ENCODE measurements at regions not wholly inside any gene's neighbourhood (a gene's known extent, or its start where the extent isn't known, plus 50 kb on each side); places are given as distances from the start of the nearest gene placed in this dataset.
A peak's percentile ranks its signal among the peaks of the same experiment; 100 is the strongest.

DNA sequence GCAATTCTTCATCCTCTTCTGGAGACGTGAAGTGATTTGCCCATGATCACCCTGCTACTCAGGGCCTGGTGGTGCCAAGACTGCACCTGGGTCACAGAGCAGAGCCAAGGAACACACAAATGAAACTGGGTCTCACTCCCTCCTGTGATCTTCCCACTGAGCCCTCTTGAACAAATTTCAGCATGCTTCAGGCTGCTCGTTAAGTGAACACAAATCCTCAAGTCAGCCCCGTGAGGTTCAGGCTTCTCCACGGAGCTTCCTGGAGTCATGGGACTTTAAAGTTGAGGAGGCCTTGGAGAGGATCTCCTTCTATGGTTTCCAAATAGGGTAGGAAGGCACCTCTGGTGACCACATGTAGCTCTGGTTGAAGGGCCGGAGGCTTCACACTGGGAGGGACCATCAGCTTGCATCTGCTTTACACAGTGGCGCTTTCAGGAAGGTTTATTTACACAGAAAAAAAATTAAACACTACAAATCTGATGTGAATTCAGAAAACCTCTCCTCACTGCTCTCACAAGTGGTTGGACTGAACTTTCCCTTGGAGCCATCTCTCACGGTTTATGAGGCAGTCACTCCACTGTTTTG, 255.4 kb downstream of the LOXHD1 start:
- in situ Hi-C loops (cut with MboI), result no loop called here
- H3K36me3 ChIP-seq (ENCODE audit: low read depth), result no peaks in the 10 kb centered on the region
- WGBS, 2 experiments (ENCODE audit: low coverage in 1 of 2, low lambda C conversion rate in 2 of 2, missing lambda C conversion rate in 2 of 2), result 59 to 70% methylated on average over 7 of the region's 7 CpGs
- no peak overlapping the region for H3K4me2 ChIP-seq (ENCODE audit: unreplicated experiment)
- no peaks in the 10 kb centered on the region for H3K9me3 ChIP-seq (ENCODE audit: low read depth)
- no peaks in the 10 kb centered on the region; the same call in 1 of the 2 replicates for H3K27me3 ChIP-seq (replicated peaks; ENCODE audit: insufficient read depth)
- DNase-seq, result no peak
- H3F3A ChIP-seq (ENCODE audit: insufficient read depth), result no peaks in the 10 kb centered on the region
- no peak overlapping the region for H3K27ac ChIP-seq
- no peaks in the 10 kb centered on the region for H3K4me1 ChIP-seq (ENCODE audit: insufficient read depth)
- TF ChIP-seq EZH2phosphoT487 (IDR thresholded peaks at IDR 0.05; ENCODE audit: insufficient read depth, low read depth) (no peak), EZH2 (IDR thresholded peaks at IDR 0.05; ENCODE audit: insufficient read depth, poor library complexity, severe bottlenecking) (no peak)
- H3K4me3 ChIP-seq, result no peak overlapping the region
- H3K9me2 ChIP-seq (ENCODE audit: insufficient read depth), result no peaks in the 10 kb centered on the region
- H3K79me2 ChIP-seq (ENCODE audit: insufficient read depth), result no peaks in the 10 kb centered on the region
- no peak overlapping the region for H3K9ac ChIP-seq
- H4K20me1 ChIP-seq (ENCODE audit: insufficient read depth), result no peaks in the 10 kb centered on the region
- H2AFZ ChIP-seq, result no peak overlapping the region

- no peak overlapping the region for H3K9ac ChIP-seq
- H2AFZ ChIP-seq, result no peak overlapping the region
- H3K79me2 ChIP-seq (ENCODE audit: insufficient read depth), result no peaks in the 10 kb centered on the region
- peak; percentile 45 for DNase-seq
- no peaks in the 10 kb centered on the region for H3F3A ChIP-seq (ENCODE audit: insufficient read depth)
- no peaks in the 10 kb centered on the region for H3K9me2 ChIP-seq (ENCODE audit: insufficient read depth)
- H3K36me3 ChIP-seq (ENCODE audit: low read depth), result no peaks in the 10 kb centered on the region
- H3K4me2 ChIP-seq (ENCODE audit: unreplicated experiment), result no peak overlapping the region
- H3K27ac ChIP-seq, result no peak overlapping the region
- no peaks in the 10 kb centered on the region for H3K9me3 ChIP-seq (ENCODE audit: low read depth)
- in situ Hi-C loops (cut with MboI), result no loop called here
- H3K27me3 ChIP-seq (replicated peaks; ENCODE audit: insufficient read depth), result peaks cover 6% of the 10 kb centered on the region; the same call in 1 of the 2 replicates
- H3K4me1 ChIP-seq (ENCODE audit: insufficient read depth), result no peaks in the 10 kb centered on the region
- WGBS, 2 experiments (ENCODE audit: low coverage in 1 of 2, low lambda C conversion rate in 2 of 2, missing lambda C conversion rate in 2 of 2), result 28 to 36% methylated on average over 4 of the region's 4 CpGs
- H4K20me1 ChIP-seq (ENCODE audit: insufficient read depth), result no peaks in the 10 kb centered on the region
- TF ChIP-seq EZH2phosphoT487 (IDR thresholded peaks at IDR 0.05; ENCODE audit: insufficient read depth, low read depth), result no peak
- TF ChIP-seq EZH2 (IDR thresholded peaks at IDR 0.05; ENCODE audit: insufficient read depth, poor library complexity, severe bottlenecking), result no peak
- no peak overlapping the region for H3K4me3 ChIP-seq
These were observed 254.6 kb downstream of the LOXHD1 start for GRCh38 chr18:46402396-46402795.

DNA sequence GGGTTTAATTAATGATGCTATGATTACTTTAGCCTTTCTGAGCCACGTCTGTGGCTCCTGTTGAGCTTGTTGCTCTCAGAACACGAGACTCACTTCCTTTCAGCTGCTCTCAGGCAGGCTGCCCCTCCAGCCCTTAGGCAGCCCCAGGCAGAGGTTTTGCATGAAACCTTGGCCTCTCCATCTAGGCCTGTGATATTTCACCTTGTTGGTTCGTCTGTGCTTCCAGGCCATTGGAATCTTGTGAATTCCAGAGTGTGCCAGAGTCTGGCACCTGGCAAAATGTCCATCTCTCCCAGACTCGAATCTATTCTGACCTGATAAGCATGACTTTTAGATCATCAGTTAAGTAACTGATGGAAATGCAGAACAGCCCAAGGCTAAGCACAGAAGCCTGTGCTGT, 254.1 kb downstream of the LOXHD1 start:
- TF ChIP-seq EZH2phosphoT487 (IDR thresholded peaks at IDR 0.05; ENCODE audit: insufficient read depth, low read depth), result no peak
- no peak for TF ChIP-seq EZH2 (IDR thresholded peaks at IDR 0.05; ENCODE audit: insufficient read depth, poor library complexity, severe bottlenecking)
- Histone ChIP-seq H3K79me2 (ENCODE audit: insufficient read depth) (no peaks in the 10 kb centered on the region), H3K9ac (no peak overlapping the region), H4K20me1 (ENCODE audit: insufficient read depth) (no peaks in the 10 kb centered on the region), H3K4me3 (no peak overlapping the region), H3K27me3 (replicated peaks; ENCODE audit: insufficient read depth) (peaks cover 6% of the 10 kb centered on the region; the same call in 1 of the 2 replicates), H3K4me1 (ENCODE audit: insufficient read depth) (no peaks in the 10 kb centered on the region), H3K27ac (no peak overlapping the region), H3K9me3 (ENCODE audit: low read depth) (no peaks in the 10 kb centered on the region), H2AFZ (no peak overlapping the region), H3K9me2 (ENCODE audit: insufficient read depth) (no peaks in the 10 kb centered on the region), H3K4me2 (ENCODE audit: unreplicated experiment) (no peak overlapping the region), H3K36me3 (ENCODE audit: low read depth) (no peaks in the 10 kb centered on the region), H3F3A (ENCODE audit: insufficient read depth) (no peaks in the 10 kb centered on the region)
- 12 to 18% methylated on average over 4 of the region's 4 CpGs for WGBS, 2 experiments (ENCODE audit: low coverage in 1 of 2, low lambda C conversion rate in 2 of 2, missing lambda C conversion rate in 2 of 2)
- in situ Hi-C loops (cut with MboI), result no loop called here
- no peak for DNase-seq

GRCh38 chr18:46405832-46406538, 251.0 kb downstream of the LOXHD1 start:
- Histone ChIP-seq H3K9me2 (ENCODE audit: insufficient read depth) (no peaks in the 10 kb centered on the region), H3K4me1 (ENCODE audit: insufficient read depth) (no peaks in the 10 kb centered on the region), H3K27me3 (replicated peaks; ENCODE audit: insufficient read depth) (peaks cover 12% of the 10 kb centered on the region; the same call in 1 of the 2 replicates), H3K4me3 (no peak overlapping the region), H3K9ac (no peak overlapping the region), H4K20me1 (ENCODE audit: insufficient read depth) (no peaks in the 10 kb centered on the region), H3K9me3 (ENCODE audit: low read depth) (no peaks in the 10 kb centered on the region), H3K79me2 (ENCODE audit: insufficient read depth) (no peaks in the 10 kb centered on the region), H3F3A (ENCODE audit: insufficient read depth) (no peaks in the 10 kb centered on the region), H3K27ac (no peak overlapping the region), H3K4me2 (ENCODE audit: unreplicated experiment) (no peak overlapping the region), H2AFZ (no peak overlapping the region), H3K36me3 (ENCODE audit: low read depth) (no peaks in the 10 kb centered on the region)
- in situ Hi-C loops (cut with MboI), result no loop called here
- WGBS, 2 experiments (ENCODE audit: low coverage in 1 of 2, low lambda C conversion rate in 2 of 2, missing lambda C conversion rate in 2 of 2), result 45 to 53% methylated on average over 9 of the region's 9 CpGs
- TF ChIP-seq EZH2phosphoT487 (IDR thresholded peaks at IDR 0.05; ENCODE audit: insufficient read depth, low read depth), result no peak
- TF ChIP-seq EZH2 (IDR thresholded peaks at IDR 0.05; ENCODE audit: insufficient read depth, poor library complexity, severe bottlenecking), result no peak
- DNase-seq, result no peak
